ENCODE measurements at regions not wholly inside any gene's neighbourhood (a gene's known extent, or its start where the extent isn't known, plus 50 kb on each side); places are given as distances from the start of the nearest gene placed in this dataset.

- TF ChIP-seq CTCF (IDR thresholded peaks at IDR 0.05 in 8 of 11, conservative IDR thresholded peaks at IDR 0.05 in 3 of 11) = no peak
- no peak for TF ChIP-seq POLR2A (IDR thresholded peaks at IDR 0.05)
- no peak for TF ChIP-seq POLR2AphosphoS5 (IDR thresholded peaks at IDR 0.05)
- H3K4me3 ChIP-seq = no peak overlapping the region
- H3K27me3 ChIP-seq (replicated peaks in 1 of 7) = no peaks in the 10 kb centered on the region
- H3K9me3 ChIP-seq = no peaks in the 10 kb centered on the region
- H3K36me3 ChIP-seq = no peaks in the 10 kb centered on the region
- H3K27ac ChIP-seq = no peak overlapping the region
- intact Hi-C loops (cut with DNase I; ENCODE audit: low total_unique reads) = no loop called here
- no peak for DNase-seq
- peaks cover 0 to 8% (median 0%) of the 10 kb centered on the region in 6 donors for H3K4me1 ChIP-seq
- 5 to 11% (median 6%) methylated on average over 1 of the region's 1 CpG for WGBS, 5 donors
Observed at GRCh38 chrX:113962343-113962742, 621.5 kb upstream of the HTR2C start.

GRCh38 chrX:113959912-113960626 is 623.8 kb upstream of the HTR2C start:
- Histone ChIP-seq H3K4me1 (peaks cover 0 to 8% (median 0%) of the 10 kb centered on the region in 6 donors), H3K9me3 (no peaks in the 10 kb centered on the region), H3K27ac (peak overlapping the region in 1 of 8 donors; percentile 34), H3K36me3 (no peaks in the 10 kb centered on the region), H3K4me3 (no peak overlapping the region), H3K27me3 (replicated peaks in 1 of 7) (no peaks in the 10 kb centered on the region)
- 31 to 76% (median 64%) methylated on average over 4 of the region's 4 CpGs for WGBS, 5 donors
- DNase-seq = no peak
- no peak for TF ChIP-seq POLR2A (IDR thresholded peaks at IDR 0.05)
- TF ChIP-seq CTCF (IDR thresholded peaks at IDR 0.05 in 8 of 11, conservative IDR thresholded peaks at IDR 0.05 in 3 of 11) = no peak
- TF ChIP-seq POLR2AphosphoS5 (IDR thresholded peaks at IDR 0.05) = no peak
- intact Hi-C loops (cut with DNase I; ENCODE audit: low total_unique reads) = no loop called here

- intact Hi-C loops (cut with DNase I; ENCODE audit: low total_unique reads) = no loop called here
- Histone ChIP-seq H3K4me3 (no peak overlapping the region), H3K9me3 (peaks cover 0 to 8% (median 6%) of the 10 kb centered on the region in 8 donors), H3K4me1 (no peaks in the 10 kb centered on the region), H3K36me3 (no peaks in the 10 kb centered on the region), H3K27me3 (replicated peaks in 1 of 7) (no peaks in the 10 kb centered on the region), H3K27ac (no peak overlapping the region)
- TF ChIP-seq POLR2A (IDR thresholded peaks at IDR 0.05) (no peak), CTCF (IDR thresholded peaks at IDR 0.05 in 8 of 11, conservative IDR thresholded peaks at IDR 0.05 in 3 of 11) (no peak), POLR2AphosphoS5 (IDR thresholded peaks at IDR 0.05) (no peak)
- DNase-seq = no peak
- WGBS, 5 donors = 75 to 92% (median 83%) methylated on average over 6 of the region's 6 CpGs
Observed at GRCh38 chrX:113956936-113957335, 627.0 kb upstream of the HTR2C start.

- H3K4me1 ChIP-seq = no peaks in the 10 kb centered on the region
- no peaks in the 10 kb centered on the region for H3K36me3 ChIP-seq
- H3K4me3 ChIP-seq = no peak overlapping the region
- H3K9me3 ChIP-seq = peaks cover 0 to 31% (median 16%) of the 10 kb centered on the region in 8 donors
- H3K27me3 ChIP-seq (replicated peaks in 1 of 7) = no peaks in the 10 kb centered on the region
- no peak overlapping the region for H3K27ac ChIP-seq
- WGBS, 5 donors = 50 to 80% (median 65%) methylated on average over 3 of the region's 3 CpGs
- intact Hi-C loops (cut with DNase I; ENCODE audit: low total_unique reads) = no loop called here
- TF ChIP-seq POLR2A (IDR thresholded peaks at IDR 0.05) (no peak), POLR2AphosphoS5 (IDR thresholded peaks at IDR 0.05) (no peak), CTCF (IDR thresholded peaks at IDR 0.05 in 8 of 11, conservative IDR thresholded peaks at IDR 0.05 in 3 of 11) (no peak)
- DNase-seq = no peak
Observed at GRCh38 chrX:113954297-113954696, 629.6 kb upstream of the HTR2C start.
